Suprapubic skin (tissue), 4 donors: ENCODE measurements at regions not wholly inside any gene's neighbourhood (a gene's known extent, or its start where the extent isn't known, plus 50 kb on each side); places are given as distances from the start of the nearest gene placed in this dataset.

Experiments
- CTCF ChIP-seq, 2 donors: fragments of 200-600 bp in 1 of 2; fragments of 450-650 bp in 1 of 2; sonication (generic) in 1 of 2; IDR thresholded peaks; one replicate each; pipeline ENCODE4 v1.5.1; 2016 to 2019; ENCODE audit warnings: antibody characterized with exemption in 2 of 2, mild to moderate bottlenecking in 1 of 2, moderate library complexity in 1 of 2
- EP300 ChIP-seq: sonication (generic); formaldehyde crosslinking; IDR thresholded peaks from one replicate; pipeline ENCODE4 v1.6.1; 2017; ENCODE audit warnings: antibody characterized with exemption
- POLR2A ChIP-seq, 2 donors: fragments of 450-650 bp; IDR thresholded peaks; one replicate each; pipeline ENCODE4 v1.6.1; 2017; ENCODE audit warnings: antibody characterized with exemption in 2 of 2, mild to moderate bottlenecking in 2 of 2, moderate library complexity in 2 of 2
- POLR2AphosphoS5 ChIP-seq, 3 donors: sonication (generic); formaldehyde crosslinking; IDR thresholded peaks; one replicate each; pipeline ENCODE4 v1.6.1; 2017; ENCODE audit warnings: antibody characterized with exemption in 3 of 3

- TF ChIP-seq CTCF (IDR thresholded peaks at IDR 0.05), result no peak
- no peak for TF ChIP-seq POLR2A (IDR thresholded peaks at IDR 0.05)
- no peak for TF ChIP-seq POLR2AphosphoS5 (IDR thresholded peaks at IDR 0.05)
- no peak for TF ChIP-seq EP300
Observed at GRCh38 chr2:19747310-19748072, 154.3 kb downstream of the TTC32 start.
